ENCODE measurements at regions not wholly inside any gene's neighbourhood (a gene's known extent, or its start where the extent isn't known, plus 50 kb on each side); places are given as distances from the start of the nearest gene placed in this dataset.

- no peaks in the 10 kb centered on the region for H3K27me3 ChIP-seq
- no peaks in the 10 kb centered on the region for H3K36me3 ChIP-seq
- DNase-seq = no peak
- H3K4me3 ChIP-seq = no peak overlapping the region
- peaks cover 35% of the 10 kb centered on the region for H3K4me1 ChIP-seq
- H3K27ac ChIP-seq = no peak overlapping the region
- H3K9me3 ChIP-seq (replicated peaks) = no peaks in the 10 kb centered on the region
Measured at GRCh38 chr4:124905441-124905840, 192.9 kb upstream of the ANKRD50 start.

GRCh38 chr4:124904723-124905388 is 192.3 kb upstream of the ANKRD50 start:
- H3K4me3 ChIP-seq = no peak overlapping the region
- no peaks in the 10 kb centered on the region for H3K9me3 ChIP-seq (replicated peaks)
- DNase-seq = no peak
- H3K36me3 ChIP-seq = no peaks in the 10 kb centered on the region
- H3K27ac ChIP-seq = peak overlapping the region; percentile 72
- H3K27me3 ChIP-seq = no peaks in the 10 kb centered on the region
- peaks cover 35% of the 10 kb centered on the region for H3K4me1 ChIP-seq

GRCh38 chr4:124903995-124904722 is 191.6 kb upstream of the ANKRD50 start:
- H3K9me3 ChIP-seq (replicated peaks) = no peaks in the 10 kb centered on the region
- peaks cover 35% of the 10 kb centered on the region for H3K4me1 ChIP-seq
- DNase-seq = peak; percentile 79 to 94
- H3K27ac ChIP-seq = peak overlapping the region; percentile 72
- H3K36me3 ChIP-seq = no peaks in the 10 kb centered on the region
- no peaks in the 10 kb centered on the region for H3K27me3 ChIP-seq
- peak overlapping the region; percentile 32 for H3K4me3 ChIP-seq

GRCh38 chr4:124902001-124902515 is 189.5 kb upstream of the ANKRD50 start:
- Histone ChIP-seq H3K27me3 (no peaks in the 10 kb centered on the region), H3K9me3 (replicated peaks) (peaks cover 5% of the 10 kb centered on the region; the same call in 1 of the 2 replicates), H3K36me3 (no peaks in the 10 kb centered on the region), H3K27ac (no peak overlapping the region), H3K4me3 (no peak overlapping the region), H3K4me1 (peaks cover 35% of the 10 kb centered on the region)
- peak in 1 of 2 experiments; percentile 35 for DNase-seq

- Histone ChIP-seq H3K36me3 (no peaks in the 10 kb centered on the region), H3K9me3 (replicated peaks) (peaks cover 5% of the 10 kb centered on the region; the same call in 1 of the 2 replicates), H3K27me3 (no peaks in the 10 kb centered on the region), H3K4me1 (peaks cover 32% of the 10 kb centered on the region), H3K4me3 (no peak overlapping the region), H3K27ac (no peak overlapping the region)
- DNase-seq = no peak
Measured at GRCh38 chr4:124899997-124900396, 187.5 kb upstream of the ANKRD50 start.

- DNase-seq = no peak
- no peaks in the 10 kb centered on the region for H3K27me3 ChIP-seq
- no peak overlapping the region for H3K4me3 ChIP-seq
- no peaks in the 10 kb centered on the region for H3K4me1 ChIP-seq
- H3K27ac ChIP-seq = no peak overlapping the region
- no peaks in the 10 kb centered on the region for H3K9me3 ChIP-seq (replicated peaks)
- H3K36me3 ChIP-seq = no peaks in the 10 kb centered on the region
Measured at GRCh38 chr4:124890522-124890921, 178.0 kb upstream of the ANKRD50 start.

GRCh38 chr4:124887739-124888138 is 175.2 kb upstream of the ANKRD50 start:
- no peak overlapping the region for H3K4me3 ChIP-seq
- no peak for DNase-seq
- H3K27me3 ChIP-seq = no peaks in the 10 kb centered on the region
- H3K27ac ChIP-seq = no peak overlapping the region
- H3K4me1 ChIP-seq = no peaks in the 10 kb centered on the region
- no peaks in the 10 kb centered on the region for H3K36me3 ChIP-seq
- no peaks in the 10 kb centered on the region for H3K9me3 ChIP-seq (replicated peaks)

GRCh38 chr4:124884316-124884715 is 171.8 kb upstream of the ANKRD50 start:
- Histone ChIP-seq H3K9me3 (replicated peaks) (no peaks in the 10 kb centered on the region), H3K27ac (no peak overlapping the region), H3K4me3 (no peak overlapping the region), H3K36me3 (no peaks in the 10 kb centered on the region), H3K27me3 (no peaks in the 10 kb centered on the region), H3K4me1 (no peaks in the 10 kb centered on the region)
- DNase-seq = no peak

GRCh38 chr4:124883632-124884031 is 171.1 kb upstream of the ANKRD50 start:
- no peaks in the 10 kb centered on the region for H3K4me1 ChIP-seq
- H3K9me3 ChIP-seq (replicated peaks) = no peaks in the 10 kb centered on the region
- H3K27me3 ChIP-seq = no peaks in the 10 kb centered on the region
- H3K36me3 ChIP-seq = no peaks in the 10 kb centered on the region
- no peak for DNase-seq
- no peak overlapping the region for H3K27ac ChIP-seq
- H3K4me3 ChIP-seq = no peak overlapping the region

- no peak for DNase-seq
- Histone ChIP-seq H3K4me1 (no peaks in the 10 kb centered on the region), H3K27me3 (no peaks in the 10 kb centered on the region), H3K9me3 (replicated peaks) (no peaks in the 10 kb centered on the region), H3K27ac (no peak overlapping the region), H3K4me3 (no peak overlapping the region), H3K36me3 (no peaks in the 10 kb centered on the region)
Measured at GRCh38 chr4:124879195-124879594, 166.7 kb upstream of the ANKRD50 start.

- H3K4me3 ChIP-seq = no peak overlapping the region
- H3K4me1 ChIP-seq = no peaks in the 10 kb centered on the region
- DNase-seq = no peak
- no peaks in the 10 kb centered on the region for H3K9me3 ChIP-seq (replicated peaks)
- no peaks in the 10 kb centered on the region for H3K36me3 ChIP-seq
- H3K27ac ChIP-seq = no peak overlapping the region
- no peaks in the 10 kb centered on the region for H3K27me3 ChIP-seq
Measured at GRCh38 chr4:124874172-124874450, 161.6 kb upstream of the ANKRD50 start.

- no peaks in the 10 kb centered on the region for H3K9me3 ChIP-seq (replicated peaks)
- H3K36me3 ChIP-seq = no peaks in the 10 kb centered on the region
- H3K4me3 ChIP-seq = no peak overlapping the region
- H3K4me1 ChIP-seq = no peaks in the 10 kb centered on the region
- H3K27ac ChIP-seq = no peak overlapping the region
- no peaks in the 10 kb centered on the region for H3K27me3 ChIP-seq
- DNase-seq = no peak
Measured at GRCh38 chr4:124873361-124874171, 161.0 kb upstream of the ANKRD50 start.

- DNase-seq = no peak
- no peak overlapping the region for H3K4me3 ChIP-seq
- no peaks in the 10 kb centered on the region for H3K36me3 ChIP-seq
- no peak overlapping the region for H3K27ac ChIP-seq
- H3K27me3 ChIP-seq = no peaks in the 10 kb centered on the region
- 0 out of 2 replicates have a peak, but pooled peaks cover under 1% of the 10 kb centered on the region for H3K9me3 ChIP-seq (replicated peaks)
- H3K4me1 ChIP-seq = no peaks in the 10 kb centered on the region
Measured at GRCh38 chr4:124872659-124873058, 160.1 kb upstream of the ANKRD50 start.

GRCh38 chr4:124869961-124870495 is 157.5 kb upstream of the ANKRD50 start:
- DNase-seq = no peak
- Histone ChIP-seq H3K27ac (no peak overlapping the region), H3K9me3 (replicated peaks) (0 out of 2 replicates have a peak, but pooled peaks cover 3% of the 10 kb centered on the region), H3K36me3 (no peaks in the 10 kb centered on the region), H3K4me1 (no peaks in the 10 kb centered on the region), H3K27me3 (no peaks in the 10 kb centered on the region), H3K4me3 (no peak overlapping the region)

- no peaks in the 10 kb centered on the region for H3K4me1 ChIP-seq
- H3K4me3 ChIP-seq = no peak overlapping the region
- no peaks in the 10 kb centered on the region for H3K27me3 ChIP-seq
- DNase-seq = no peak
- H3K9me3 ChIP-seq (replicated peaks) = 0 out of 2 replicates have a peak, but pooled peaks cover 3% of the 10 kb centered on the region
- H3K36me3 ChIP-seq = no peaks in the 10 kb centered on the region
- no peak overlapping the region for H3K27ac ChIP-seq
Measured at GRCh38 chr4:124868495-124868894, 156.0 kb upstream of the ANKRD50 start.

Data from SJCRH30 (cell line).